HG03066 (cell line): ENCODE measurements at regions not wholly inside any gene's neighbourhood (a gene's known extent, or its start where the extent isn't known, plus 50 kb on each side); places are given as distances from the start of the nearest gene placed in this dataset.

Experiments used
- ATAC-seq: cut with Tn5 transposase; IDR thresholded peaks from one replicate; pipeline ENCODE4 v1.9.1; 2021; ENCODE audit warnings: low read depth; ENCODE audit not compliant: unreplicated experiment

- ATAC-seq, result no peak
Observed at GRCh38 chr2:167475791-167476190, 587.5 kb downstream of the XIRP2 start.

- peak; percentile 60 for ATAC-seq
Observed at GRCh38 chr2:167471734-167472133, 583.5 kb downstream of the XIRP2 start.

GRCh38 chr2:167471332-167471731 lies 583.1 kb downstream of the XIRP2 start:
- ATAC-seq, result no peak

GRCh38 chr2:167462379-167462778 lies 574.1 kb downstream of the XIRP2 start:
- no peak for ATAC-seq

GRCh38 chr2:167454036-167454435 lies 565.8 kb downstream of the XIRP2 start:
- ATAC-seq, result no peak

- no peak for ATAC-seq
Observed at GRCh38 chr2:167451496-167452289, 563.4 kb downstream of the XIRP2 start.

- no peak for ATAC-seq
Observed at GRCh38 chr2:167450364-167450763, 562.1 kb downstream of the XIRP2 start.

GRCh38 chr2:167440382-167440781 lies 552.1 kb downstream of the XIRP2 start:
- no peak for ATAC-seq

- ATAC-seq, result no peak
Observed at GRCh38 chr2:167438206-167438605, 549.9 kb downstream of the XIRP2 start.

- no peak for ATAC-seq
Observed at GRCh38 chr2:167431949-167432348, 543.7 kb downstream of the XIRP2 start.

- ATAC-seq, result no peak
Observed at GRCh38 chr2:167430447-167430846, 542.2 kb downstream of the XIRP2 start.

GRCh38 chr2:167424803-167425755 lies 536.8 kb downstream of the XIRP2 start:
- ATAC-seq, result no peak

GRCh38 chr2:167424221-167424620 lies 535.9 kb downstream of the XIRP2 start:
- no peak for ATAC-seq

GRCh38 chr2:167423731-167424130 lies 535.5 kb downstream of the XIRP2 start:
- ATAC-seq, result no peak

- no peak for ATAC-seq
Observed at GRCh38 chr2:167420211-167420610, 531.9 kb downstream of the XIRP2 start.

- no peak for ATAC-seq
Observed at GRCh38 chr2:167415068-167415467, 526.8 kb downstream of the XIRP2 start.

- ATAC-seq, result no peak
Observed at GRCh38 chr2:167411367-167411766, 523.1 kb downstream of the XIRP2 start.

GRCh38 chr2:167406558-167406957 lies 518.3 kb downstream of the XIRP2 start:
- ATAC-seq, result no peak

- ATAC-seq, result no peak
Observed at GRCh38 chr2:167404627-167405284, 516.5 kb downstream of the XIRP2 start.

GRCh38 chr2:167401309-167401708 lies 513.0 kb downstream of the XIRP2 start:
- no peak for ATAC-seq

- no peak for ATAC-seq
Observed at GRCh38 chr2:167400546-167400945, 512.3 kb downstream of the XIRP2 start.
